AG04450 (cell line): ENCODE measurements at regions not wholly inside any gene's neighbourhood (a gene's known extent, or its start where the extent isn't known, plus 50 kb on each side); places are given as distances from the start of the nearest gene placed in this dataset.

Experiments used
- CTCF ChIA-PET: fragments of 300-600, 350-600 bp; formaldehyde crosslinking; extraction: SDS; loops from one replicate; lab custom pipeline; 2022; ENCODE audit warnings: antibody characterized with exemption, inconsistent platforms; lab: Charles Lee
- POLR2A ChIA-PET: fragments of 350-600 bp; formaldehyde crosslinking; extraction: SDS; loops from one replicate; lab custom pipeline; 2021; ENCODE audit warnings: antibody characterized with exemption, inconsistent platforms; lab: Yijun Ruan, JAX
- DNase-seq: peaks from one replicate; pipeline ENCODE4 v3.0.0-alpha.2; 2011; ENCODE audit warnings: low read depth, low spot score
- H3K27ac ChIP-seq: one replicate; pipeline ENCODE4 v1.5.1; 2012; ENCODE audit warnings: low read depth, low read length, control low read depth
- H3K27me3 ChIP-seq: one replicate; pipeline ENCODE4 v1.6.0; 2012; ENCODE audit warnings: low read length; ENCODE audit not compliant: control insufficient read depth, insufficient read depth
- H3K4me3 ChIP-seq: 2 replicates; pipeline ENCODE4 v1.5.1; 2011; ENCODE audit warnings: mild to moderate bottlenecking, low read depth, low read length, control low read depth
- H3K9me3 ChIP-seq: 2 replicates; pipeline ENCODE4 v1.5.1; 2012; ENCODE audit warnings: low read length; ENCODE audit not compliant: control insufficient read depth, insufficient read depth
- TF ChIP-seq, protein P1 (sequence below): IDR thresholded peaks from 2 replicates; pipeline ENCODE4 v1.5.1; 2011; ENCODE audit warnings: low read depth, low read length, control low read depth, inconsistent platforms

DNA sequence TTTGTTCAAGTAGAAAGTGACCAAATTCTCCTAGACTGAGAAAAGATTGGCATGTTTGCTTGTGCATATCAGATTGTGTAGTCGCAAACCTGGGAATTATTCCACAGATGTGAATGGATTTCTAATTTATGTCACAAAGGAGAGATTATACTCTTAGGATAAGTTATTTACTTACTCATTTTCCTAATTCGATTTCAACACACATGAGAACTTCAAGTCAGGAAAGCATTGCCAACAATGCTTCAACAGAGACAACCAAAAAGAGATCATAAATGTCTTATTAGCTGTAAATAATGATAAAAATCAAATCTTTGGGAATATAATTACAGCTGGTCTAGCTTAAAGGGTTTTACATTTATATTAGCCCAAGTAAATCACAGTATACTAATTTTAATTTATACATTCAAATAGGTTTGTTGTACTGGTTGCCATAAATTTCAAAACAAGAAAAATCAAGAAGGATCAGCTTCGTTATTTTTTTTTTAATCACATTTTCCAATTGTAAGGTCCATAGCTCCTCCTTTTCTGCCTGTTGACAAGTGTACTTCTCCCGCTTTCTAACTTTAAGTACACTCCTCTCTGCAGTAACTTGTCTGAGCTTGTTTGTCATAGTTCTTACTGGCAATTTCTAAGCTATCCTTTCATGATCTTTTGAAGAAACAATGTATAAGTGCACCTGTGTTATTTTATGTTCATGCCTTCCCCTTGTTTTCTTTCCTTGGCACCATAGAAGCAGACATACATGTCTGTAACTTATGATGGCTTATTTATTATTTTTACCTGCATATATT is 246.6 kb downstream of the DEPDC1B start:
- TF ChIP-seq, protein P1, sequence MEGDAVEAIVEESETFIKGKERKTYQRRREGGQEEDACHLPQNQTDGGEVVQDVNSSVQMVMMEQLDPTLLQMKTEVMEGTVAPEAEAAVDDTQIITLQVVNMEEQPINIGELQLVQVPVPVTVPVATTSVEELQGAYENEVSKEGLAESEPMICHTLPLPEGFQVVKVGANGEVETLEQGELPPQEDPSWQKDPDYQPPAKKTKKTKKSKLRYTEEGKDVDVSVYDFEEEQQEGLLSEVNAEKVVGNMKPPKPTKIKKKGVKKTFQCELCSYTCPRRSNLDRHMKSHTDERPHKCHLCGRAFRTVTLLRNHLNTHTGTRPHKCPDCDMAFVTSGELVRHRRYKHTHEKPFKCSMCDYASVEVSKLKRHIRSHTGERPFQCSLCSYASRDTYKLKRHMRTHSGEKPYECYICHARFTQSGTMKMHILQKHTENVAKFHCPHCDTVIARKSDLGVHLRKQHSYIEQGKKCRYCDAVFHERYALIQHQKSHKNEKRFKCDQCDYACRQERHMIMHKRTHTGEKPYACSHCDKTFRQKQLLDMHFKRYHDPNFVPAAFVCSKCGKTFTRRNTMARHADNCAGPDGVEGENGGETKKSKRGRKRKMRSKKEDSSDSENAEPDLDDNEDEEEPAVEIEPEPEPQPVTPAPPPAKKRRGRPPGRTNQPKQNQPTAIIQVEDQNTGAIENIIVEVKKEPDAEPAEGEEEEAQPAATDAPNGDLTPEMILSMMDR = no peak
- ChIA-PET CTCF (interaction anchor here (0.6 kb wide), 1 partner anchor 40 kb away, joined by 7 read pairs; no protein-coding TSS in a partner anchor), POLR2A (no interaction called here)
- H3K9me3 ChIP-seq = no peaks in the 10 kb centered on the region
- no peak overlapping the region for H3K4me3 ChIP-seq
- H3K27ac ChIP-seq = no peak overlapping the region
- DNase-seq = no peak
- no peaks in the 10 kb centered on the region for H3K27me3 ChIP-seq

DNA sequence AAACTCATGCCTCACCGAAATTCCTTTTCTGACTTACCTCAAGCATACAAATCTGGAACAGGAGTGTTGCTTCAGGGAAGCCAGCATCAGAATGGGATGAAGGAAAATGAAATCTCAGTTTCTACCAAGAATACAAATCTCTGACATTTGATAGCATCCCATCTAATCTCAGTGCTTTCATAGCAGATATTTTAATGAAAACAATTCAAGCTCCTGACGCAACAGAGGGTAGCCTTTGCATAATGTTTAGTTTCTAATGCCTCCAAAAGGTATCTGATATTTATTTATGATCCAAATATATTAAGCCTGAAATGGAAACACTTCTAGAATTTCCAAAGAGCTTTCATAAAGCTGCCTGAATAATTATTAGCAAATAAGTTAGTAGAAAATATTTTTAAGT is 251.4 kb downstream of the DEPDC1B start:
- DNase-seq = no peak
- ChIA-PET POLR2A (no interaction called here), CTCF (no interaction called here)

DNA sequence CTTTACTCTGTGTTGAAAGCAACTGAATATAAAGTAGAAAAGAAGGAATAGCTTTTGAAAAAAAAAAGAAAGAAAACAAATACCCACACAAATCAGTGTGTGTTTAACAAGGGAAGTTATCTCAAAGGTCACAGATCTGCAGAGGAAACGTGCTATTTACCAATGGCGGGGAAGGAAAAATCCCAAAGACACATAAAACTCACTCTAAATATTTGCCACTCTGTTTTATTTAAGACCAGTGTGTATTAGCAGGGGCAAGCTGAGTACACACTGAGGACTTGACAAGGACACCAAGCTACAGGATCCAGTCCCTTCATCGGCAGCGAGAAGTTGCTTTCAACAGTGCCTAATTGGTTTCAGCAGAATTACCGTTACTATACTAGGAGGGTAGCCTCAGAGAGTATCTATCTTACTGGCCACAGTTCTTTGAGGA is 252.5 kb downstream of the DEPDC1B start:
- H3K27me3 ChIP-seq = no peaks in the 10 kb centered on the region
- CTCF ChIA-PET = no interaction called here
- POLR2A ChIA-PET = no interaction called here
- H3K4me3 ChIP-seq = no peak overlapping the region
- H3K27ac ChIP-seq = no peak overlapping the region
- TF ChIP-seq, protein P1 = no peak
- no peak for DNase-seq
- H3K9me3 ChIP-seq = no peaks in the 10 kb centered on the region

More for the DNA sequence above, 251.4 kb downstream of the DEPDC1B start:
- TF ChIP-seq, protein P1 = no peak
- Histone ChIP-seq H3K27me3 (no peaks in the 10 kb centered on the region), H3K9me3 (no peaks in the 10 kb centered on the region), H3K4me3 (no peak overlapping the region), H3K27ac (no peak overlapping the region)

DNA sequence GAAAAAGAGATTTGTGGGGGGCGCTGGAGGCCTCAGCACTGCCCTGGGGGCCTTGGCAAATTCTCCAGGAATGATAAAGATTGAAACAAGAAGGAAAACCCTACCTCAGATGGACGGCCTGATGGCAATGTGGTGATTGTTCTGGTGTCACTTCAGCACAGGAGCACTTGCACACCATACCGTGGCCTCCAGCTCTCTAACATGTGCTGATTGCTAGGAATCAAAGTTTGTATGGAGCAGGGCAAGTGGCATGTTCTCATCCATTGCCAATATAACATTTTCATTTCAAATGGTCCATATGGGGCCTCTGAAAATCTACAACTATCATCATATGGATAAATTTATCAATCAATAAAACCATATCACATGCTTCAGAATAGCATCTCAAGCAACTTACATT is 253.0 kb downstream of the DEPDC1B start:
- ChIA-PET CTCF (no interaction called here), POLR2A (no interaction called here)

DNA sequence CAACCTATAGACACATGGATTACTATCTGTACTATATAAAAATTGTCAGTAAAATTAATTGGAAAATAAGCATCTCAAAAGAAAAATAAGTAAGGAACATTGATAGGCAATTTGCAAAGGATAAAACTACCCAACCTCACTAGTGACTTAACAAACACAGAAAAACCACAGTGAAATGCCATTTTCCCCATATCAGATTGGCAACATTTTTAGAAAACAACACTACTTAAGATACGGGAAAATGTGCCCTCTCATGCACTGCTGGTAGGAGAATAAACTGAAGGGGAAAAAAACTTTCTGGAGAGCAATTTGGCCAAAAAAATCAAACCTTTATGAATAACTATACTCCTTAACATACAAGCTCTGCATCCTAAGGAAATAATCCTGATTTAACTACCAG is 254.0 kb downstream of the DEPDC1B start:
- Histone ChIP-seq H3K27me3 (no peaks in the 10 kb centered on the region), H3K27ac (no peak overlapping the region), H3K9me3 (no peaks in the 10 kb centered on the region), H3K4me3 (no peak overlapping the region)
- DNase-seq = no peak
- ChIA-PET CTCF (no interaction called here), POLR2A (no interaction called here)
- TF ChIP-seq, protein P1 = no peak

More for the DNA sequence above, 253.0 kb downstream of the DEPDC1B start:
- DNase-seq = no peak
- Histone ChIP-seq H3K9me3 (no peaks in the 10 kb centered on the region), H3K4me3 (no peak overlapping the region), H3K27ac (no peak overlapping the region), H3K27me3 (no peaks in the 10 kb centered on the region)
- TF ChIP-seq, protein P1 = no peak
